ENCODE measurements at regions not wholly inside any gene's neighbourhood (a gene's known extent, or its start where the extent isn't known, plus 50 kb on each side); places are given as distances from the start of the nearest gene placed in this dataset.
A peak's percentile ranks its signal among the peaks of the same experiment; 100 is the strongest.

DNA sequence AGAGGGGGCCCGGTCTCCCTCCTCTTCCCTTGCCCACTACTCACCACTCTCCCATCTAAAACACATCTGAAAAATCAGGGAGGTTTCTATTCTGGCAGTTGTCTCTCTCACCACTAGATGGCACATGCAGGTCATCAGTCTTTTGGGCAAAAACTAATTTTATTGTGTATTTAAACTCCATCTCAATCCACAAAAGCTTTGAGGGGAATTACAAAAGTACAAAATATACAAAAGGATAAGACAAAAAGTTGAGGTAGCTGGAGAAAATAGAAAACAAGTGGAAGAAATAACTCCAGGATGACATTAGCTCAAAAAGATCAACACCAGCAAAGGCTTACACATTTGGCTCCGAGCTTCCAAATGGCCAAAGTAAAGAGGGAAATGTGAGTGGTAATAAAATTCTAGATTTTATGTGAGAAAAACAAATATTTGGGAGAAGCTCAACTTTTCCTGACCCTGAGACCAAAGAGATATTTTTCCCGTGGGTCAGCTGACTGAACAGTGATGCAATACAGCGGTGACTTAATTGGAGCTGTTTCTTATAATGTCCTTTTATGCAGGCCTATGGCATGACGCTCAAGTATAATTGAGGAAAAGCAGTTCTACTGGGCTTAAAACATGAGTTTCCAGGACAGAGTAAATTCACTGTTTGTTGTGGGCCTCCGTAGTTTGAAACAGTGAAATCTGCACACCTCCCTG lies 79.8 kb upstream of the CHD6 start:
- Mint-ChIP-seq H3K36me3 (ENCODE audit: insufficient read depth, unreplicated experiment) (peaks cover 10% of the 10 kb centered on the region), H3K27ac (ENCODE audit: unreplicated experiment) (no peak overlapping the region), H3K27me3 (ENCODE audit: unreplicated experiment) (peaks cover 13% of the 10 kb centered on the region), H3K9me3 (ENCODE audit: low read depth, unreplicated experiment) (no peaks in the 10 kb centered on the region), H3K4me3 (ENCODE audit: low read depth, unreplicated experiment) (no peak overlapping the region), H3K4me1 (ENCODE audit: low read depth, unreplicated experiment) (peaks cover 15% of the 10 kb centered on the region)
- TF ChIP-seq, protein P1, sequence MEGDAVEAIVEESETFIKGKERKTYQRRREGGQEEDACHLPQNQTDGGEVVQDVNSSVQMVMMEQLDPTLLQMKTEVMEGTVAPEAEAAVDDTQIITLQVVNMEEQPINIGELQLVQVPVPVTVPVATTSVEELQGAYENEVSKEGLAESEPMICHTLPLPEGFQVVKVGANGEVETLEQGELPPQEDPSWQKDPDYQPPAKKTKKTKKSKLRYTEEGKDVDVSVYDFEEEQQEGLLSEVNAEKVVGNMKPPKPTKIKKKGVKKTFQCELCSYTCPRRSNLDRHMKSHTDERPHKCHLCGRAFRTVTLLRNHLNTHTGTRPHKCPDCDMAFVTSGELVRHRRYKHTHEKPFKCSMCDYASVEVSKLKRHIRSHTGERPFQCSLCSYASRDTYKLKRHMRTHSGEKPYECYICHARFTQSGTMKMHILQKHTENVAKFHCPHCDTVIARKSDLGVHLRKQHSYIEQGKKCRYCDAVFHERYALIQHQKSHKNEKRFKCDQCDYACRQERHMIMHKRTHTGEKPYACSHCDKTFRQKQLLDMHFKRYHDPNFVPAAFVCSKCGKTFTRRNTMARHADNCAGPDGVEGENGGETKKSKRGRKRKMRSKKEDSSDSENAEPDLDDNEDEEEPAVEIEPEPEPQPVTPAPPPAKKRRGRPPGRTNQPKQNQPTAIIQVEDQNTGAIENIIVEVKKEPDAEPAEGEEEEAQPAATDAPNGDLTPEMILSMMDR (IDR thresholded peaks at IDR 0.05; ENCODE audit: unreplicated experiment) = peak; percentile 84
- DNase-seq = peak; percentile 51
- BruUV-seq (replicated peaks) = no TSS peak
- intact Hi-C loops (cut with micrococcal nuclease; ENCODE audit: unreplicated experiment) = loop anchor here (1.0 kb wide), 1 partner anchor 36 kb away; no protein-coding TSS in a partner anchor
- CTCF ChIA-PET = interaction anchor here (1.0 kb wide), 3 partner anchors 40 to 1545 kb away, joined by 3 to 5 read pairs (median 3); no protein-coding TSS in a partner anchor

DNA sequence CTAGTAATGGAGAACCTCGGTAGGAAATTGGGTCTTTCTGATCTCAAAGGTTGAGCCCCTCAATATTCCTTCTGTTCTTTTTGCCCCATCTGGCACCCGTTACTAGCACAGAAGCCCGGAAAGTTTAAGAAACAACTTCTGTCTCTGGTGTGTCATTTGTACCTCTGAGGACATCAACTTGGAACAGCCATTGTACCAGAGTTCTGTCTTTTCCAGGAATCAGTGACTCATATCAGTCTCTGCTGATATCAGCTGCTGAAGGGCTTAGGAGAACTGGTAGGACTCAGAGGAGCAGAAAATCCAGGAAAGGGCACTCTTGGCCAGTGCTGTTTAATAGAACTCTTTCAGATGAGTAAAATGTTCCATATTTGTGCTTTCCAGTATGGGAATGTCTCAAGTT lies 78.3 kb upstream of the CHD6 start:
- Mint-ChIP-seq H3K36me3 (ENCODE audit: insufficient read depth, unreplicated experiment) (peaks cover 21% of the 10 kb centered on the region), H3K27ac (ENCODE audit: unreplicated experiment) (no peak overlapping the region), H3K4me3 (ENCODE audit: low read depth, unreplicated experiment) (no peak overlapping the region), H3K9me3 (ENCODE audit: low read depth, unreplicated experiment) (no peaks in the 10 kb centered on the region), H3K4me1 (ENCODE audit: low read depth, unreplicated experiment) (peaks cover 15% of the 10 kb centered on the region), H3K27me3 (ENCODE audit: unreplicated experiment) (peaks cover 13% of the 10 kb centered on the region)
- no peak for DNase-seq
- intact Hi-C loops (cut with micrococcal nuclease; ENCODE audit: unreplicated experiment) = no loop called here
- no TSS peak for BruUV-seq (replicated peaks)
- TF ChIP-seq, protein P1 (IDR thresholded peaks at IDR 0.05; ENCODE audit: unreplicated experiment) = no peak
- CTCF ChIA-PET = interaction anchor here (1.1 to 1.3 kb wide), 3 partner anchors 24 to 78 kb away, joined by 3 to 4 read pairs (median 3); partner anchors contain the start of gene CHD6

GRCh38 chr20:41694796-41695195 lies 76.6 kb upstream of the CHD6 start:
- CTCF ChIA-PET = no interaction called here
- peaks cover 13% of the 10 kb centered on the region for H3K27me3 Mint-ChIP-seq (ENCODE audit: unreplicated experiment)

GRCh38 chr20:41693136-41693979 lies 75.2 kb upstream of the CHD6 start:
- BruUV-seq (replicated peaks) = no TSS peak
- H3K9me3 Mint-ChIP-seq (ENCODE audit: low read depth, unreplicated experiment) = no peaks in the 10 kb centered on the region

More at GRCh38 chr20:41694796-41695195, 76.6 kb upstream of the CHD6 start:
- H3K4me1 Mint-ChIP-seq (ENCODE audit: low read depth, unreplicated experiment) = peaks cover 15% of the 10 kb centered on the region
- no peaks in the 10 kb centered on the region for H3K9me3 Mint-ChIP-seq (ENCODE audit: low read depth, unreplicated experiment)
- no peak overlapping the region for H3K27ac Mint-ChIP-seq (ENCODE audit: unreplicated experiment)
- DNase-seq = no peak
- no TSS peak for BruUV-seq (replicated peaks)
- H3K36me3 Mint-ChIP-seq (ENCODE audit: insufficient read depth, unreplicated experiment) = peaks cover 21% of the 10 kb centered on the region
- TF ChIP-seq, protein P1 (IDR thresholded peaks at IDR 0.05; ENCODE audit: unreplicated experiment) = no peak
- H3K4me3 Mint-ChIP-seq (ENCODE audit: low read depth, unreplicated experiment) = peak overlapping the region; percentile 84
- intact Hi-C loops (cut with micrococcal nuclease; ENCODE audit: unreplicated experiment) = loop anchor here (5.0 kb wide), 1 partner anchor 217 kb away; no protein-coding TSS in a partner anchor

More at GRCh38 chr20:41693136-41693979, 75.2 kb upstream of the CHD6 start:
- Mint-ChIP-seq H3K27me3 (ENCODE audit: unreplicated experiment) (peaks cover 13% of the 10 kb centered on the region), H3K4me1 (ENCODE audit: low read depth, unreplicated experiment) (peaks cover 18% of the 10 kb centered on the region), H3K36me3 (ENCODE audit: insufficient read depth, unreplicated experiment) (peaks cover 21% of the 10 kb centered on the region), H3K4me3 (ENCODE audit: low read depth, unreplicated experiment) (peak overlapping the region; percentile 84), H3K27ac (ENCODE audit: unreplicated experiment) (peak overlapping the region; percentile 69)
- TF ChIP-seq, protein P1 (IDR thresholded peaks at IDR 0.05; ENCODE audit: unreplicated experiment) = peak; percentile 61
- CTCF ChIA-PET = interaction anchor here (0.6 to 1.8 kb wide), 8 partner anchors 12 to 970 kb away, joined by 3 to 7 read pairs (median 4); partner anchors contain the start of gene CHD6
- intact Hi-C loops (cut with micrococcal nuclease; ENCODE audit: unreplicated experiment) = loop anchor here (1.0 to 5.0 kb wide), 3 partner anchors 43 to 216 kb away; partner anchors contain the start of gene CHD6
- peak; percentile 84 for DNase-seq

Measured in Calu3 (cell line).